CD4-positive, CD25-positive, alpha-beta regulatory T cell (primary cell): ENCODE measurements at regions not wholly inside any gene's neighbourhood (a gene's known extent, or its start where the extent isn't known, plus 50 kb on each side); places are given as distances from the start of the nearest gene placed in this dataset.
"Not testable (repeated sequence)": the region's sequence is repeated elsewhere in the genome, so short reads cannot be mapped to it uniquely, and the experiment has no call there.

Experiments
- ATAC-seq, 2 donors: fragments of 150-1000 bp; cut with Tn5 transposase; one replicate each; pipeline ENCODE4 v1.10.0; 2021; ENCODE audit warnings: low read depth in 2 of 2, moderate number of reproducible peaks in 2 of 2, moderate library complexity in 1 of 2
- DNase-seq, 3 donors: peaks; one replicate each; pipeline versions ENCODE4 v3.0.0 to v3.0.0-alpha.2; 2012 to 2022; ENCODE audit warnings: mixed read lengths in 1 of 3
- H3K27ac ChIP-seq: one replicate; pipeline ENCODE4 v1.7.0; 2013; ENCODE audit warnings: mild to moderate bottlenecking, low read length; ENCODE audit not compliant: insufficient read depth, poor library complexity, severe bottlenecking
- H3K27me3 ChIP-seq: one replicate; pipeline ENCODE4 v1.7.0; 2013; ENCODE audit warnings: low read length; ENCODE audit not compliant: control insufficient read depth, insufficient read depth
- H3K36me3 ChIP-seq: one replicate; pipeline ENCODE4 v1.7.0; 2013; ENCODE audit warnings: mild to moderate bottlenecking, low read length, moderate library complexity; ENCODE audit not compliant: control insufficient read depth, insufficient read depth
- H3K4me1 ChIP-seq: 2 replicates; pipeline ENCODE4 v1.7.0; 2013; ENCODE audit warnings: mild to moderate bottlenecking, low read length; ENCODE audit not compliant: insufficient read depth, control insufficient read depth, poor library complexity, severe bottlenecking
- H3K4me3 ChIP-seq: one replicate; pipeline ENCODE4 v1.7.0; 2013; ENCODE audit warnings: low read depth, mild to moderate bottlenecking, low read length, moderate library complexity
- H3K9me3 ChIP-seq, 2 experiments: 1 replicate in 1 of 2; 2 replicates in 1 of 2; pipeline ENCODE4 v1.7.0; 2013; ENCODE audit warnings: low read length in 2 of 2, mild to moderate bottlenecking in 1 of 2, moderate library complexity in 1 of 2; ENCODE audit not compliant: control insufficient read depth in 2 of 2
- H3K27ac Mint-ChIP-seq, 3 donors: one replicate each; pipeline ENCODE4 v1.8.0; 2020 to 2022; ENCODE audit warnings: mild to moderate bottlenecking in 3 of 3, mixed read lengths in 3 of 3, moderate library complexity in 2 of 3
- H3K27me3 Mint-ChIP-seq: one replicate; pipeline ENCODE4 v1.8.0; 2022; ENCODE audit warnings: mild to moderate bottlenecking, mixed read lengths
- H3K36me3 Mint-ChIP-seq: one replicate; pipeline ENCODE4 v1.8.0; 2020; ENCODE audit warnings: mixed read lengths
- H3K4me1 Mint-ChIP-seq, 4 donors: one replicate each; pipeline ENCODE4 v1.8.0; 2020 to 2022; ENCODE audit warnings: mixed read lengths in 4 of 4, mild to moderate bottlenecking in 1 of 4
- H3K4me3 Mint-ChIP-seq, 4 donors: one replicate each; pipeline ENCODE4 v1.8.0; 2020 to 2022; ENCODE audit warnings: mild to moderate bottlenecking in 4 of 4, mixed read lengths in 4 of 4, moderate library complexity in 3 of 4
- H3K9me3 Mint-ChIP-seq, 7 donors: one replicate each; pipeline ENCODE4 v1.8.0; 2020 to 2022; ENCODE audit warnings: mixed read lengths in 7 of 7, mild to moderate bottlenecking in 3 of 7, moderate library complexity in 2 of 7

- Histone ChIP-seq H3K27ac (no peak overlapping the region), H3K4me1 (no peaks in the 10 kb centered on the region), H3K36me3 (no peaks in the 10 kb centered on the region), H3K9me3 (peaks cover 14 to 15% of the 10 kb centered on the region in 2 experiments), H3K27me3 (no peaks in the 10 kb centered on the region), H3K4me3 (no peak overlapping the region)
- Mint-ChIP-seq H3K27me3 (no peaks in the 10 kb centered on the region), H3K4me1 (no peaks in the 10 kb centered on the region), H3K27ac (no peak overlapping the region), H3K9me3 (peaks cover 1 to 21% (median 12%) of the 10 kb centered on the region in 7 donors), H3K36me3 (no peaks in the 10 kb centered on the region), H3K4me3 (no peak overlapping the region)
- DNase-seq (no peak), ATAC-seq (no peak)
Observed at GRCh38 chr2:114368705-114369104, 73.7 kb upstream of the DPP10 start.

GRCh38 chr2:114371721-114372120 lies 70.7 kb upstream of the DPP10 start:
- not testable (repeated sequence) for H3K36me3 Mint-ChIP-seq, H3K4me3 ChIP-seq, H3K27ac ChIP-seq, H3K4me1 ChIP-seq, H3K27ac Mint-ChIP-seq, H3K36me3 ChIP-seq, H3K4me3 Mint-ChIP-seq, H3K27me3 ChIP-seq, ATAC-seq, H3K27me3 Mint-ChIP-seq, H3K4me1 Mint-ChIP-seq, DNase-seq
- H3K9me3 ChIP-seq = peaks cover 14 to 15% of the 10 kb centered on the region in 2 experiments
- peaks cover 5 to 21% (median 8%) of the 10 kb centered on the region in 7 donors for H3K9me3 Mint-ChIP-seq

GRCh38 chr2:114373591-114373990 lies 68.8 kb upstream of the DPP10 start:
- DNase-seq (no peak), ATAC-seq (no peak)
- Mint-ChIP-seq H3K27ac (no peak overlapping the region), H3K9me3 (peaks cover 5 to 16% (median 8%) of the 10 kb centered on the region in 7 donors), H3K4me1 (no peaks in the 10 kb centered on the region), H3K27me3 (no peaks in the 10 kb centered on the region), H3K4me3 (no peak overlapping the region), H3K36me3 (no peaks in the 10 kb centered on the region)
- Histone ChIP-seq H3K9me3 (peaks cover 9 to 15% of the 10 kb centered on the region in 2 experiments), H3K36me3 (no peaks in the 10 kb centered on the region), H3K4me1 (no peaks in the 10 kb centered on the region), H3K4me3 (no peak overlapping the region), H3K27me3 (no peaks in the 10 kb centered on the region), H3K27ac (no peak overlapping the region)

GRCh38 chr2:114384441-114384840 lies 58.0 kb upstream of the DPP10 start:
- H3K36me3 Mint-ChIP-seq = no peaks in the 10 kb centered on the region
- no peaks in the 10 kb centered on the region for H3K9me3 ChIP-seq
- no peak overlapping the region for H3K27ac ChIP-seq
- no peaks in the 10 kb centered on the region for H3K27me3 ChIP-seq
- DNase-seq (no peak), ATAC-seq (no peak)
- H3K9me3 Mint-ChIP-seq = peaks cover 0 to 8% (median 2%) of the 10 kb centered on the region in 7 donors
- no peaks in the 10 kb centered on the region for H3K4me1 Mint-ChIP-seq
- H3K36me3 ChIP-seq = no peaks in the 10 kb centered on the region
- no peaks in the 10 kb centered on the region for H3K4me1 ChIP-seq
- no peak overlapping the region for H3K4me3 Mint-ChIP-seq
- H3K27ac Mint-ChIP-seq = no peak overlapping the region
- no peak overlapping the region for H3K4me3 ChIP-seq
- H3K27me3 Mint-ChIP-seq = no peaks in the 10 kb centered on the region

- Histone ChIP-seq H3K36me3 (no peaks in the 10 kb centered on the region), H3K27me3 (no peaks in the 10 kb centered on the region), H3K9me3 (no peaks in the 10 kb centered on the region), H3K27ac (no peak overlapping the region), H3K4me3 (no peak overlapping the region), H3K4me1 (no peaks in the 10 kb centered on the region)
- H3K9me3 Mint-ChIP-seq = peaks cover 0 to 5% (median 0%) of the 10 kb centered on the region in 7 donors
- H3K27me3 Mint-ChIP-seq = no peaks in the 10 kb centered on the region
- no peaks in the 10 kb centered on the region for H3K4me1 Mint-ChIP-seq
- ATAC-seq (no peak), DNase-seq (no peak)
- no peak overlapping the region for H3K4me3 Mint-ChIP-seq
- H3K36me3 Mint-ChIP-seq = no peaks in the 10 kb centered on the region
- H3K27ac Mint-ChIP-seq = no peak overlapping the region
Observed at GRCh38 chr2:114389021-114389420, 53.4 kb upstream of the DPP10 start.
